ENCODE measurements at regions not wholly inside any gene's neighbourhood (a gene's known extent, or its start where the extent isn't known, plus 50 kb on each side); places are given as distances from the start of the nearest gene placed in this dataset.

GRCh38 chr17:72385475-72385874 is 264.7 kb downstream of the SOX9 start:
- TF ChIP-seq TAF1 (IDR thresholded peaks at IDR 0.05; ENCODE audit: borderline replicate concordance, insufficient read depth, low read length) (no peak), POLR2AphosphoS5 (IDR thresholded peaks at IDR 0.05; ENCODE audit: low read depth, low read length) (no peak)

Data from PFSK-1 (cell line).